Testis (tissue), 2 donors: ENCODE measurements at regions not wholly inside any gene's neighbourhood (a gene's known extent, or its start where the extent isn't known, plus 50 kb on each side); places are given as distances from the start of the nearest gene placed in this dataset.

Source experiments
- DNase-seq: peaks from one replicate; pipeline ENCODE4 v3.0.0-alpha.2; 2019
- H3K27ac ChIP-seq, 2 donors: fragments of 200-600 bp; sonication (generic); one replicate each; pipeline ENCODE4 v1.5.1; 2019
- H3K27me3 ChIP-seq: fragments of 200-600 bp; sonication (generic); one replicate; pipeline ENCODE4 v1.5.1; 2019
- H3K36me3 ChIP-seq: fragments of 200-600 bp; sonication (generic); one replicate; pipeline ENCODE4 v1.5.1; 2017; ENCODE audit warnings: low read depth; ENCODE audit errors: missing control alignments
- H3K4me1 ChIP-seq: fragments of 200-600 bp; sonication (generic); one replicate; pipeline ENCODE4 v1.5.1; 2019
- H3K4me3 ChIP-seq, 2 donors: fragments of 200-600 bp; sonication (generic); one replicate each; pipeline ENCODE4 v1.5.1; 2017 to 2019
- H3K9me3 ChIP-seq: fragments of 200-600 bp; sonication (generic); one replicate; pipeline ENCODE4 v1.5.1; 2017
- POLR2A ChIP-seq: fragments of 450-650 bp; IDR thresholded peaks from one replicate; pipeline ENCODE4 v1.6.1; 2017; ENCODE audit warnings: antibody characterized with exemption, mild to moderate bottlenecking, moderate library complexity
- WGBS, 2 donors: methylation state at CpG; one replicate each; pipeline ENCODE4 v1.1.5; 2018; 5-methylcytosine and 5-hydroxymethylcytosine counted together
- intact Hi-C: fragments of 100-400 bp; cut with DNase I; formaldehyde crosslinking; loops from one replicate; pipeline ENCODE4 v1.15.1; 2023; ENCODE audit warnings: low total_unique reads
- TF ChIP-seq, protein P1 (sequence below), 3 experiments: fragments of 450-650 bp in 2 of 3; fragments of 200-600 bp in 1 of 3; sonication (generic) in 1 of 3; IDR thresholded peaks; one replicate each; pipeline ENCODE4 v1.5.1; 2016 to 2019; ENCODE audit warnings: antibody characterized with exemption in 3 of 3, mild to moderate bottlenecking in 2 of 3, moderate library complexity in 1 of 3

DNA sequence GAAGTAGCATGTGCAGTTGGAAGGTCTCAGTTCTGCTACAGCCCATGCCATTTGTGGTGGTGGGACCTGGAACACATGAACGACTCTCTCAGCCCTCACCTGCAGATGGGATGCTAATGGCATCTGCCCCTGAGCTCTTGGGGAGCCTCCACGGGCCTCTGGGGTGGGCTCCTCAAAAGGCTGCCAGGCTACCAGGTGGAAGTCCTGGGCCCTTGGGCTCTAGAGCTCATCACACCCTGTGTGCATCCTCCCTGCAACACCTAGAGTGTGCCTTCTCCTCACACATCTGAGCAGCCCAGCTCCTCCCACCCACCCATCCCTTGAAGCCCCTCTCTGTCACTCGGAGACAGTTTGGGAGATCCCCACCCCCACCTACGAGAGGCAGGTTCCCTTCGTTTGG, 231.8 kb upstream of the MYT1L start:
- Histone ChIP-seq H3K4me3 (no peak overlapping the region), H3K36me3 (no peaks in the 10 kb centered on the region), H3K27me3 (no peaks in the 10 kb centered on the region), H3K27ac (no peak overlapping the region), H3K9me3 (no peaks in the 10 kb centered on the region), H3K4me1 (peaks cover 11% of the 10 kb centered on the region)
- intact Hi-C loops: no loop called here
- TF ChIP-seq, protein P1, sequence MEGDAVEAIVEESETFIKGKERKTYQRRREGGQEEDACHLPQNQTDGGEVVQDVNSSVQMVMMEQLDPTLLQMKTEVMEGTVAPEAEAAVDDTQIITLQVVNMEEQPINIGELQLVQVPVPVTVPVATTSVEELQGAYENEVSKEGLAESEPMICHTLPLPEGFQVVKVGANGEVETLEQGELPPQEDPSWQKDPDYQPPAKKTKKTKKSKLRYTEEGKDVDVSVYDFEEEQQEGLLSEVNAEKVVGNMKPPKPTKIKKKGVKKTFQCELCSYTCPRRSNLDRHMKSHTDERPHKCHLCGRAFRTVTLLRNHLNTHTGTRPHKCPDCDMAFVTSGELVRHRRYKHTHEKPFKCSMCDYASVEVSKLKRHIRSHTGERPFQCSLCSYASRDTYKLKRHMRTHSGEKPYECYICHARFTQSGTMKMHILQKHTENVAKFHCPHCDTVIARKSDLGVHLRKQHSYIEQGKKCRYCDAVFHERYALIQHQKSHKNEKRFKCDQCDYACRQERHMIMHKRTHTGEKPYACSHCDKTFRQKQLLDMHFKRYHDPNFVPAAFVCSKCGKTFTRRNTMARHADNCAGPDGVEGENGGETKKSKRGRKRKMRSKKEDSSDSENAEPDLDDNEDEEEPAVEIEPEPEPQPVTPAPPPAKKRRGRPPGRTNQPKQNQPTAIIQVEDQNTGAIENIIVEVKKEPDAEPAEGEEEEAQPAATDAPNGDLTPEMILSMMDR (IDR thresholded peaks at IDR 0.05): no peak
- no peak for TF ChIP-seq POLR2A
- DNase-seq: no peak
- 78 to 85% methylated on average over 4 to 5 of the region's 5 CpGs for WGBS, 2 donors

DNA sequence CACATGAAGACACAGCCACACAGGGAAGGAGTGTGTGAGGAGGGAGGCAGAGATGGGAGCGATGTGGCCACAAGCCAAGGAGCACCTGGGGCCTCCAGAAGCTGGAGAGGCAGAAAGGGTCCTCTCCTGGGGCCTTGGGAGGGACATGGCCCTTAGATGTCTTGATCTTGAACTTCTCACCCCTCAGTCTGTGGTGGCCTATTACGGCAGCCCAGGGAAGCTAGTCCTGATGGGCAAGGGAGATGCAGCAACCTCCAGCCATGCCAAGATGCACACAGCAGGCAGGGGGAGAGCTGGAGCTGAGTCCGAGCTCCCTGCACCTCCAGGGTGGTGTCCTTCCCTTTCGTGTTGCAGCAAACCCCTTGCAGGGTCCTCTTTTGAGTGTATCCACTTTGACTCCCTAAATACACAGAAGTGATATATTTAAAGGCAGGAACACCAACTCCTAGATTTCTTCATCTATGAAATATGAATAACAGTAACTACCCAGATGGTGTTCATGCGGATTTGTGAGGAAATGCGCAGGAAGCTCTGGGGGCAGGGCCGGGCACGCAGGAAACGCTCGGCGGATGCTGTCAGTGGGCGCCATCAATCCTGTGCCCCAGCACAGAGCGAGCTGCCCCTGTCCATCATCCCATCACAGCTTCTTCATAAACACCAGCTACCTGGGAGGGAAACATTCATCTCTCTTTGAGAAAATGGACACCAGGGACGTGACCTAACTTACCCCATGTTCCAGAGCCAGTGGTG, 230.4 kb upstream of the MYT1L start:
- no peak for TF ChIP-seq POLR2A
- TF ChIP-seq, protein P1 (IDR thresholded peaks at IDR 0.05): no peak
- Histone ChIP-seq H3K27me3 (no peaks in the 10 kb centered on the region), H3K9me3 (no peaks in the 10 kb centered on the region), H3K4me3 (no peak overlapping the region), H3K36me3 (no peaks in the 10 kb centered on the region), H3K4me1 (peaks cover 11% of the 10 kb centered on the region), H3K27ac (no peak overlapping the region)
- intact Hi-C loops: no loop called here
- WGBS, 2 donors: 94 to 96% methylated on average over 14 of the region's 14 CpGs
- no peak for DNase-seq

DNA sequence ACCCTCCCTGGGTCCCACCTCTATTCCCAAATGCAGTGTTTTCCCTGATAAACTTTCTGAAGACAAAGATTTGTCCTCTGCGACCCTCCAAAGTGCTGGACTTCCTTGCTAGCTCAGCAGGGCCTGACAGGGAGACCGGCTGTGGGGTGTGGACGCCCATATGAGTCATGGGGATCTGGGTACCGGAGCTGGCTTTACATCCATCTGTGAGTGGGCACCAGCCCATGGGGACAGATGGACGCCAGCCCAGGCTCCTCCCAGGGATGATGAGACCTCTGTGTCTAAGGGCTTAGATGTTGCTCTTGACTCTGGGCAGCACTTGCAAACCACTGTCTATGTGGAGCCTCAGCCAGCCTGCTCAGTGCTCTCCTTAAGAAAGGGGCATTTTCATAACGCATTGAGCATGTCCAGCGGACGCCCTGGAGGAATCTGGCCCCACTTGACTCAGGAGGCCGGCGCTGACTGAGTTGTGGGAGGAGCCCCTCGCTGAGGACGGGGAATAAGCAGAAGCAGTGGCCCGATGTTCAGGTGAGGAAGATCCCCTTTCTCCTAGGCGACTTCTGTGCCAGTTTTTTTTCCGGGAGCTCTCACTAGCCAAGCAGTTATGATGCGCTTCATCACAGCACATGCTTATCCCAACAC, 229.4 kb upstream of the MYT1L start:
- no peaks in the 10 kb centered on the region for H3K36me3 ChIP-seq
- 82 to 86% methylated on average over 7 to 16 of the region's 16 CpGs for WGBS, 2 donors
- no peak for TF ChIP-seq POLR2A
- TF ChIP-seq, protein P1 (IDR thresholded peaks at IDR 0.05): no peak
- intact Hi-C loops: no loop called here
- no peaks in the 10 kb centered on the region for H3K9me3 ChIP-seq
- H3K27me3 ChIP-seq: no peaks in the 10 kb centered on the region
- H3K4me3 ChIP-seq: no peak overlapping the region
- peaks cover 11% of the 10 kb centered on the region for H3K4me1 ChIP-seq
- DNase-seq: no peak
- no peak overlapping the region for H3K27ac ChIP-seq

DNA sequence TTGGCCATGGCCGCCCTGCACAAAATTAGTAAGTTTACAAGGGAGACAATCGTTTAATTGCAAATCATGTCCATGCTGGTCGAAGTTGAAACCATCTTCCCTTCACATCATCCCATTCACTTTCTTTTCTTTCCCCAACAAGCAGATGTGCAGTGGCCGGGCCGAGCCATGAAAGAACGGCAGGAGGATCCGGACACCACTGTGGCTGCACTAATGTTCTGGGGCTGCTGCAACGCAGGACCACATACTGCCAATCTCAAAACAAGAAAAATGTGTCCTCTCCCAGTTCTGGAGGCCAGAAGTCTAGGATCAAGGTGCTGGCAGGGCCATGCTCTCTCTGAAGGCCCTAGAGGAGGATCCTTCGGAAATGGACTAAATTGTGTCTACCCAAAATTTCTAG, 227.4 kb upstream of the MYT1L start:
- intact Hi-C loops: no loop called here
- no peak for DNase-seq
- Histone ChIP-seq H3K9me3 (no peaks in the 10 kb centered on the region), H3K4me1 (no peaks in the 10 kb centered on the region), H3K27me3 (no peaks in the 10 kb centered on the region), H3K4me3 (no peak overlapping the region), H3K36me3 (no peaks in the 10 kb centered on the region), H3K27ac (no peak overlapping the region)
- TF ChIP-seq POLR2A: no peak
- TF ChIP-seq, protein P1 (IDR thresholded peaks at IDR 0.05): no peak
- WGBS, 2 donors: 86 to 87% methylated on average over 9 of the region's 9 CpGs
